Pancreas (tissue), 10 donors: ENCODE measurements at regions not wholly inside any gene's neighbourhood (a gene's known extent, or its start where the extent isn't known, plus 50 kb on each side); places are given as distances from the start of the nearest gene placed in this dataset.
A peak's percentile ranks its signal among the peaks of the same experiment; 100 is the strongest.

ENCODE experiments used
- ATAC-seq, 4 donors: fragments of 200-7000 bp; cut with Tn5 transposase; one replicate each; pipeline versions ENCODE4 v1.8.0 to v1.9.1; 2020; ENCODE audit warnings: mild to moderate bottlenecking in 4 of 4, moderate library complexity in 4 of 4
- DNase-seq, 6 donors: peaks; one replicate each; pipeline ENCODE4 v3.0.0-alpha.2; 2020
- FAIRE-seq: peaks from 2 replicates; lab custom pipeline; 2012; peaks lifted over from hg19 to GRCh38; lab: Jason Lieb, UNC
- H3K27ac ChIP-seq, 4 donors: fragments of 200-600 bp; sonication (generic); 1 replicate in 3 of 4; 2 replicates in 1 of 4; pipeline versions ENCODE4 v1.5.0 to v1.8.0; 2020
- H3K27me3 ChIP-seq, 4 donors: fragments of 200-600 bp; one replicate each; pipeline ENCODE4 v1.8.0; 2021
- H3K36me3 ChIP-seq, 3 donors: fragments of 200-600 bp; sonication (generic) in 1 of 3; one replicate each; pipeline versions ENCODE4 v1.5.0 to v1.8.0; 2020 to 2021
- H3K4me1 ChIP-seq, 3 donors: fragments of 200-600 bp; one replicate each; pipeline ENCODE4 v1.8.0; 2021
- H3K4me3 ChIP-seq, 4 donors: fragments of 200-600 bp; sonication (generic) in 2 of 4; one replicate each; pipeline versions ENCODE4 v1.5.0 to v1.8.0; 2020 to 2021
- H3K9me3 ChIP-seq, 4 donors: fragments of 200-600 bp; one replicate each; pipeline ENCODE4 v1.8.0; 2021
- WGBS, 2 donors: extraction: QIAGEN DNeasy Blood & Tissue Kit; methylation state at CpG; one replicate each; pipeline ENCODE4 v1.1.7; 2013; 5-methylcytosine and 5-hydroxymethylcytosine counted together
- intact Hi-C, 3 donors: fragments of 100-400 bp; cut with DNase I; formaldehyde crosslinking; loops; one replicate each; pipeline versions ENCODE4 v1.11.1 to v1.14.2; 2022
- TF ChIP-seq, protein P1 (sequence below), 4 donors: fragments of 200-600 bp; sonication (generic) in 3 of 4; IDR thresholded peaks; one replicate each; pipeline versions ENCODE4 v1.5.0 to v1.8.0; 2021; ENCODE audit warnings: antibody characterized with exemption in 4 of 4
- donor health status: healthy with polysubstance abuse.
- donor health status: DM: no; HTN: no; CAD: no; lungs with moderate emphysema.
- donor health status: DM: no; HTN: no; CAD: no.
- donor health status: control.
- donor health status: control.
- donor health status: Bipolar disorder and iron deficiency.
- donor health status: DM: yes; HTN: yes; CAD: no.
- donor health status: DM: no; HTN: no; CAD: no.
- donor health status: DM: no; HTN: no; CAD: no.
- donor health status: DM: yes; HTN: yes; CAD: no.

DNA sequence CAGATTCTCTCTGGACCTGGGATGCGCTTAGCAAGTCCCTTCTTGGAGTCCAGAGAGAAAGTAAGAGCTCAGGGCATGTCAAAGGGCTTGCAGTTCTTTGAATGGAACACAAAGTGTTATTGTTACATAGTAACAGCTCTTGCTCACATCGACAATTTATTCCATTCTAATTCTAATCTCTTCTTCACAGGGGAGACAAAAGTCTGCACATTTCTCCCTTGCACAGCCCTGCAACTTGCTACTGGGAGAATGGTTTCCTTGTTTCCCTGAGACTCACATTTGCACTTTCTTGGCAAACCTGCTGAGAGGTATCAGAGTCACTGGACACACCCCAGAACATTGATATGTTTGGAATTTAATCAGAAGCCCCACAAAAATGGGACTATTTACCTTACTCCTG is 209.9 kb upstream of the IGF1 start:
- intact Hi-C loops, result no loop called here
- Histone ChIP-seq H3K4me1 (no peaks in the 10 kb centered on the region), H3K27me3 (no peaks in the 10 kb centered on the region), H3K4me3 (no peak overlapping the region), H3K36me3 (no peaks in the 10 kb centered on the region), H3K9me3 (no peaks in the 10 kb centered on the region), H3K27ac (no peak overlapping the region)
- TF ChIP-seq, protein P1, sequence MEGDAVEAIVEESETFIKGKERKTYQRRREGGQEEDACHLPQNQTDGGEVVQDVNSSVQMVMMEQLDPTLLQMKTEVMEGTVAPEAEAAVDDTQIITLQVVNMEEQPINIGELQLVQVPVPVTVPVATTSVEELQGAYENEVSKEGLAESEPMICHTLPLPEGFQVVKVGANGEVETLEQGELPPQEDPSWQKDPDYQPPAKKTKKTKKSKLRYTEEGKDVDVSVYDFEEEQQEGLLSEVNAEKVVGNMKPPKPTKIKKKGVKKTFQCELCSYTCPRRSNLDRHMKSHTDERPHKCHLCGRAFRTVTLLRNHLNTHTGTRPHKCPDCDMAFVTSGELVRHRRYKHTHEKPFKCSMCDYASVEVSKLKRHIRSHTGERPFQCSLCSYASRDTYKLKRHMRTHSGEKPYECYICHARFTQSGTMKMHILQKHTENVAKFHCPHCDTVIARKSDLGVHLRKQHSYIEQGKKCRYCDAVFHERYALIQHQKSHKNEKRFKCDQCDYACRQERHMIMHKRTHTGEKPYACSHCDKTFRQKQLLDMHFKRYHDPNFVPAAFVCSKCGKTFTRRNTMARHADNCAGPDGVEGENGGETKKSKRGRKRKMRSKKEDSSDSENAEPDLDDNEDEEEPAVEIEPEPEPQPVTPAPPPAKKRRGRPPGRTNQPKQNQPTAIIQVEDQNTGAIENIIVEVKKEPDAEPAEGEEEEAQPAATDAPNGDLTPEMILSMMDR (IDR thresholded peaks at IDR 0.05), result no peak
- FAIRE-seq (no peak), ATAC-seq (peak in 1 of 4 donors; percentile 48), DNase-seq (no peak)
- 59 to 60% methylated on average over 2 of the region's 2 CpGs for WGBS, 2 donors

DNA sequence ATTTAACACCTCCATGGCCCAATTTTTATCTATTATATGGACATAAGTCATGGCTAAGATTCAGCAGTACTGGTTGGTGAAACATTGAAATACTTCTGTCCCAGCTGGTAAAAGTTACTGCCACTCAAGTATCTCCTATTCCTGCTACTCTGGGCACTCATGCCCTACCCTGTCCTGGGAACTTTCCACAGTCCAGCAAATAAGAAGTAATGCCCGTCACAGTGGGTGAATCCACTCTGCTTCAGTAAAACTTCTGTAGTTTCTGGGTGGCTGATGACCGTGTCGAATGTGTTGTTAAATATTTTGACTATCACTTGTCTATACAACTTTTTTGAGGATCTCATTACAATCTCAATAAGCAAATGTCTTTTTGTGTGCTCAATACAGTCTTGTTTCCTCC is 209.3 kb upstream of the IGF1 start:
- Histone ChIP-seq H3K27ac (no peak overlapping the region), H3K4me3 (no peak overlapping the region), H3K4me1 (no peaks in the 10 kb centered on the region), H3K27me3 (no peaks in the 10 kb centered on the region), H3K36me3 (no peaks in the 10 kb centered on the region), H3K9me3 (no peaks in the 10 kb centered on the region)
- DNase-seq, result no peak
- 65 to 83% methylated on average over 3 of the region's 3 CpGs for WGBS, 2 donors
- TF ChIP-seq, protein P1 (IDR thresholded peaks at IDR 0.05), result no peak
- FAIRE-seq, result no peak
- no peak for ATAC-seq
- intact Hi-C loops, result no loop called here

DNA sequence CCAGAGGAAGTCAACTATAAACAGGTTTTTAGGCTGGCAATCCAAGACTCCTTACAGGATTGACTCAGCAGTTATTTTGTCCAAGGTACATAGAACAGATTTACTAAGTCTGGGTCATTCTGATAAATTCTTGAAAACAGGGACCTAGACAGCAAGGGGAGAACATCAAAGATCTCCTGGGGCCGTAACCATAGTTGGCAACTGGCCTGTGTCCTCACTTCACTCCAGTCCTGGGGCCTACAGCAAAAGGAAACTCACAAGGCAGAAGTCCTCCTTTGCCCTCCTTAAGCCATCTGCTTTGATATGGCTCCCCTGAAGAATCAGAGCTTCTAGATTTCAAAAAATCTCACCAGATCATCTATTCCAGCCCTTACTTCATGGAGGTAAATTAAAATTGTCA is 207.2 kb upstream of the IGF1 start:
- WGBS, 2 donors, result 66 to 71% methylated on average over 1 of the region's 1 CpG
- no peak for FAIRE-seq
- Histone ChIP-seq H3K27ac (no peak overlapping the region), H3K9me3 (no peaks in the 10 kb centered on the region), H3K27me3 (no peaks in the 10 kb centered on the region), H3K4me1 (no peaks in the 10 kb centered on the region), H3K4me3 (no peak overlapping the region), H3K36me3 (no peaks in the 10 kb centered on the region)
- no peak for ATAC-seq
- no peak for DNase-seq
- intact Hi-C loops, result no loop called here
- TF ChIP-seq, protein P1 (IDR thresholded peaks at IDR 0.05), result no peak

DNA sequence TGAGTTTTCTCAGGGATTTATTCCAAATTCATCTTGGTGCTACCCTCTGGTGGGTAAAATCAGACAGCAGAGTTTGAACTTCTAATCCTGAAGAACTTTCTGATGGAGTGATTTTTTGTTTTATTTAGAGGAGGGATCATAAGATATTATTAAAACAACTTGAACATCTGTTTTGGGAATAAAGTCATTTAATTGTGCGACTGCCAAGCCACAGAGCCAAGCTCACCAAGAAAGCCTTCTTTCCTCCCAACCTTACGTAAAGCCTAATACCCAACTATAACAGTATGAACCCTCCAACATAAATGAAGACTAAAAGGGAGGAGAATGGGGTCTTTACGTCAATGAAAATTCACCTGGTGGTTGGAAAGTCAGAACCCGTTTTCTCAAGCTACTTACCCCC is 205.5 kb upstream of the IGF1 start:
- ATAC-seq (no peak), FAIRE-seq (no peak), DNase-seq (no peak)
- TF ChIP-seq, protein P1 (IDR thresholded peaks at IDR 0.05), result no peak
- 70 to 81% methylated on average over 4 of the region's 4 CpGs for WGBS, 2 donors
- Histone ChIP-seq H3K4me3 (no peak overlapping the region), H3K27me3 (no peaks in the 10 kb centered on the region), H3K4me1 (no peaks in the 10 kb centered on the region), H3K9me3 (no peaks in the 10 kb centered on the region), H3K27ac (no peak overlapping the region), H3K36me3 (no peaks in the 10 kb centered on the region)
- intact Hi-C loops, result no loop called here

DNA sequence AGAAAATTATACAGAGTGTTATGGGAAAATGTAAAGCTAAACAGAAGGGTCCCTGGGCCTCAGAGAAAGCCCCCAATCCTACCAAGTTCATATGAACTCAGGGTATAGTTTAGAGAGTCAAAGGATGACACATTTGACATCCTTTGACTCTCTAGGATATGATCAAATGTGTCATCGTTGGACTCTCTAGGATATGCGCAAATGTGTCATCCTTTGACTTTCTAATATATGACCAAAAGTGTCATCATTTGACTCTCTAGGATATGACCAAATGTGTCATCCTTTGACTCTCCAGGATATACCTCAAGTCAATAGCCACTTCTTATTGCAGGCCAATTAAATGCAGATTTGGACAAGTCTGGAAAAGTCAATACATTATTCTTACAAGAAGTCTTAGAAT is 204.8 kb upstream of the IGF1 start:
- 77 to 78% methylated on average over 2 of the region's 2 CpGs for WGBS, 2 donors
- no peaks in the 10 kb centered on the region for H3K27me3 ChIP-seq
- intact Hi-C loops, result no loop called here
- ATAC-seq (no peak), DNase-seq (no peak), FAIRE-seq (no peak)
- H3K4me3 ChIP-seq, result no peak overlapping the region
- TF ChIP-seq, protein P1 (IDR thresholded peaks at IDR 0.05), result no peak
- no peaks in the 10 kb centered on the region for H3K36me3 ChIP-seq
- no peak overlapping the region for H3K27ac ChIP-seq
- no peaks in the 10 kb centered on the region for H3K9me3 ChIP-seq
- no peaks in the 10 kb centered on the region for H3K4me1 ChIP-seq
